Stimulated activated CD8-positive, alpha-beta memory T cell treated with anti-CD3 and anti-CD28 coated beads, Interleukin-2, amount 100 ng/mL, for 1 hour (primary cell): ENCODE measurements at regions not wholly inside any gene's neighbourhood (a gene's known extent, or its start where the extent isn't known, plus 50 kb on each side); places are given as distances from the start of the nearest gene placed in this dataset.

Experiments used
- DNase-seq, 2 donors: peaks; one replicate each; pipeline ENCODE4 v3.0.0-alpha.2; 2020; ENCODE audit warnings: low read depth in 2 of 2

GRCh38 chr4:188552741-188553275 is 413.6 kb downstream of the TRIML1 start:
- DNase-seq = no peak

GRCh38 chr4:188554413-188554812 is 415.2 kb downstream of the TRIML1 start:
- DNase-seq = no peak

- DNase-seq = no peak
These were observed 433.9 kb downstream of the TRIML1 start for GRCh38 chr4:188573104-188573503.

- DNase-seq = no peak
These were observed 439.4 kb downstream of the TRIML1 start for GRCh38 chr4:188578657-188579056.

GRCh38 chr4:188596021-188596420 is 456.8 kb downstream of the TRIML1 start:
- no peak for DNase-seq

GRCh38 chr4:188603646-188604045 is 464.4 kb downstream of the TRIML1 start:
- DNase-seq = no peak

- DNase-seq = no peak
These were observed 467.4 kb downstream of the TRIML1 start for GRCh38 chr4:188606635-188607034.

GRCh38 chr4:188611143-188611542 is 471.9 kb downstream of the TRIML1 start:
- no peak for DNase-seq

GRCh38 chr4:188612659-188613058 is 473.4 kb downstream of the TRIML1 start:
- no peak for DNase-seq

GRCh38 chr4:188613976-188614375 is 474.7 kb downstream of the TRIML1 start:
- no peak for DNase-seq

- no peak for DNase-seq
These were observed 480.4 kb downstream of the TRIML1 start for GRCh38 chr4:188619456-188620149.

GRCh38 chr4:188620608-188621007 is 481.4 kb downstream of the TRIML1 start:
- no peak for DNase-seq

GRCh38 chr4:188623314-188623854 is 484.1 kb downstream of the TRIML1 start:
- DNase-seq = no peak

GRCh38 chr4:188624370-188624769 is 485.1 kb downstream of the TRIML1 start:
- no peak for DNase-seq

- no peak for DNase-seq
These were observed 488.7 kb downstream of the TRIML1 start for GRCh38 chr4:188627892-188628291.

- no peak for DNase-seq
These were observed 500.3 kb downstream of the TRIML1 start for GRCh38 chr4:188639479-188640100.

- no peak for DNase-seq
These were observed 508.7 kb downstream of the TRIML1 start for GRCh38 chr4:188647820-188648370.

GRCh38 chr4:188649635-188650034 is 510.4 kb downstream of the TRIML1 start:
- no peak for DNase-seq

GRCh38 chr4:188650516-188650915 is 511.3 kb downstream of the TRIML1 start:
- no peak for DNase-seq

GRCh38 chr4:188657365-188657764 is 518.1 kb downstream of the TRIML1 start:
- no peak for DNase-seq

GRCh38 chr4:188658958-188659522 is 519.8 kb downstream of the TRIML1 start:
- no peak for DNase-seq

- no peak for DNase-seq
These were observed 521.6 kb downstream of the TRIML1 start for GRCh38 chr4:188660796-188661195.
